Transverse colon (tissue), 4 donors: ENCODE measurements at regions not wholly inside any gene's neighbourhood (a gene's known extent, or its start where the extent isn't known, plus 50 kb on each side); places are given as distances from the start of the nearest gene placed in this dataset.

Experiments used
- DNase-seq: peaks from one replicate; pipeline ENCODE4 v3.0.0-alpha.2; 2019
- H3K27ac ChIP-seq, 4 donors: fragments of 200-600 bp; sonication (generic); 2 replicates each; pipeline ENCODE4 v1.5.1; 2016 to 2018; ENCODE audit warnings: inconsistent platforms in 4 of 4
- H3K27me3 ChIP-seq: fragments of 200-600 bp; sonication (generic); 2 replicates; pipeline ENCODE4 v1.5.1; 2017; ENCODE audit warnings: inconsistent platforms
- H3K36me3 ChIP-seq, 4 donors: fragments of 200-600 bp; sonication (generic); 2 replicates each; pipeline ENCODE4 v1.5.1; 2017 to 2019; ENCODE audit warnings: inconsistent platforms in 4 of 4
- H3K4me1 ChIP-seq, 4 donors: fragments of 200-600 bp; sonication (generic); 2 replicates each; pipeline ENCODE4 v1.5.1; 2017 to 2020; ENCODE audit warnings: inconsistent platforms in 4 of 4
- H3K4me3 ChIP-seq, 4 donors: fragments of 200-600 bp; sonication (generic); 1 replicate in 1 of 4; 2 replicates in 3 of 4; pipeline versions ENCODE4 v1.5.1 to v1.6.1; 2017 to 2019; ENCODE audit warnings: inconsistent platforms in 4 of 4
- H3K9me3 ChIP-seq, 2 donors: fragments of 200-600 bp; sonication (generic); 2 replicates each; pipeline ENCODE4 v1.5.1; 2017 to 2019; ENCODE audit warnings: inconsistent platforms in 2 of 2
- EP300 ChIP-seq: sonication (generic); formaldehyde crosslinking; IDR thresholded peaks from one replicate; pipeline ENCODE4 v1.6.1; 2017; ENCODE audit warnings: antibody characterized with exemption, low read depth
- POLR2A ChIP-seq: fragments of 450-650 bp; IDR thresholded peaks from one replicate; pipeline ENCODE4 v1.6.1; 2016; ENCODE audit warnings: antibody characterized with exemption, mild to moderate bottlenecking, moderate library complexity
- POLR2AphosphoS5 ChIP-seq, 3 donors: sonication (generic); formaldehyde crosslinking; IDR thresholded peaks; one replicate each; pipeline ENCODE4 v1.6.1; 2016; ENCODE audit warnings: antibody characterized with exemption in 3 of 3
- WGBS, 2 donors: methylation state at CpG; one replicate each; pipeline ENCODE4 v1.1.5; 2018; ENCODE audit warnings: low coverage in 1 of 2; 5-methylcytosine and 5-hydroxymethylcytosine counted together
- in situ Hi-C, 4 donors: fragments of 200-750 bp; cut with MboI; loops; one replicate each; pipeline versions ENCODE4 v1.15.0 to v1.15.1; 2017; ENCODE audit warnings: low sequenced_read_pairs in 3 of 4, low pct_ligation_motif_present in 1 of 4, low pct_unique_long_range_greater_than_20kb in 1 of 4
- intact Hi-C: fragments of 100-400 bp; cut with DNase I; formaldehyde crosslinking; loops from one replicate; pipeline ENCODE4 v1.15.1; 2023; ENCODE audit warnings: low total_unique reads
- TF ChIP-seq, protein P1 (sequence below), 5 experiments: fragments of 200-600 bp in 3 of 5; fragments of 450-650 bp in 2 of 5; sonication (generic) in 3 of 5; IDR thresholded peaks; 1 replicate in 2 of 5; 2 replicates in 3 of 5; pipeline ENCODE4 v1.5.1; 2016 to 2017; ENCODE audit warnings: antibody characterized with exemption in 5 of 5, inconsistent platforms in 3 of 5, mild to moderate bottlenecking in 2 of 5, moderate library complexity in 1 of 5

DNA sequence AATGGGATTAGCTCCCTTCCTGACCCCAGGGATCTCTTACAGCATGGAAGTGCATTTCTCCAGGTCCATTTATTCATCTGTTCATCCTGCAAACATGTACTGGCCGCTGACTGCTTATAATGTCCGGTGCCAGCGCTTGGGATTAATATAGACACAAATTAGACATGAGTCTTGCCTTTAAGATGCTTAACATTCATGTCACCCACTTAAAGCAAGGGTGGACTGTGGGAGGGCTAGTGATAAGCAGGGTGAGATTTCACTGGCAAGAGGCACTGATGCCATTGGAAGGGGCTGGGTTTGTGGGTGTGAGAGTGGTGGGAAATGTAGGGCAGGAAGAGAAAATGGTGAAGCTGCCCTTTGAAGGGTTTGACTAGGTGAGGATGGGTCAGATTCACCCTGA is 92.2 kb upstream of the MPHOSPH6 start:
- intact Hi-C loops: no loop called here
- H3K27me3 ChIP-seq: peaks cover 8% of the 10 kb centered on the region

DNA sequence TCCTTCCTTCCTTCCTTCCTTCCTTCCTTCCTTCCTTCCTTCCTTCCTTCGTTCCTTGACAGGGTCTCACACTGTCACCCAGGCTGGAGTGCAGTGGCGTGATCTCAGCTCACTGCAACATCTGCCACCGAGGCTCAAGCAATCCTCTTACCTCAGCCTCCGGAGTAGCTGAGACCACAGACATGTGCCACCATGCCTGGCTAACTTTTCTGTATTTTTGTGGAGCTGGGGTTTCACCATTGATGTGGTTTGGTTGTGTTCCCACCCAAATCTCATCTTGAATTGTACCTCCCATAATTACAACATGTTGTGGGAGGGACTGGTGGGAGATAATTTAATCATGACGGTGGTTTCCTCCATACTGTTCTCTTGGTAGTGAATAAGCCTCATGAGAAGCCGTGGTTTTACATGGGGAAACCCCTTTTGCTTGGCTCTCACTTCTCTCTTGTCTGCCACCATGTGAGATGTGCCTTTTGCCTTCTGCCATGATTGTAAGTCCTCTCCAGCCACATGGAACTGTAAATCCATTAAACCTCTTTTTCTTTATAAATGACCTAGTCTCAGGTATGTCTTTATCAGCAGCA is 90.3 kb upstream of the MPHOSPH6 start:
- in situ Hi-C loops (loop anchor here in 3 of 4 donors (10.0 to 25.0 kb wide), 4 partner anchors 324 to 954 kb away; no protein-coding TSS in a partner anchor), intact Hi-C loops (no loop called here)

More for the DNA sequence above, 92.2 kb upstream of the MPHOSPH6 start:
- no peaks in the 10 kb centered on the region for H3K4me1 ChIP-seq
- H3K36me3 ChIP-seq: no peaks in the 10 kb centered on the region
- no peak for DNase-seq
- in situ Hi-C loops: loop anchor here in 3 of 4 donors (10.0 to 25.0 kb wide), 4 partner anchors 323 to 953 kb away; no protein-coding TSS in a partner anchor
- TF ChIP-seq POLR2A: no peak
- no peak for TF ChIP-seq POLR2AphosphoS5 (IDR thresholded peaks at IDR 0.05)
- TF ChIP-seq EP300: no peak
- TF ChIP-seq, protein P1, sequence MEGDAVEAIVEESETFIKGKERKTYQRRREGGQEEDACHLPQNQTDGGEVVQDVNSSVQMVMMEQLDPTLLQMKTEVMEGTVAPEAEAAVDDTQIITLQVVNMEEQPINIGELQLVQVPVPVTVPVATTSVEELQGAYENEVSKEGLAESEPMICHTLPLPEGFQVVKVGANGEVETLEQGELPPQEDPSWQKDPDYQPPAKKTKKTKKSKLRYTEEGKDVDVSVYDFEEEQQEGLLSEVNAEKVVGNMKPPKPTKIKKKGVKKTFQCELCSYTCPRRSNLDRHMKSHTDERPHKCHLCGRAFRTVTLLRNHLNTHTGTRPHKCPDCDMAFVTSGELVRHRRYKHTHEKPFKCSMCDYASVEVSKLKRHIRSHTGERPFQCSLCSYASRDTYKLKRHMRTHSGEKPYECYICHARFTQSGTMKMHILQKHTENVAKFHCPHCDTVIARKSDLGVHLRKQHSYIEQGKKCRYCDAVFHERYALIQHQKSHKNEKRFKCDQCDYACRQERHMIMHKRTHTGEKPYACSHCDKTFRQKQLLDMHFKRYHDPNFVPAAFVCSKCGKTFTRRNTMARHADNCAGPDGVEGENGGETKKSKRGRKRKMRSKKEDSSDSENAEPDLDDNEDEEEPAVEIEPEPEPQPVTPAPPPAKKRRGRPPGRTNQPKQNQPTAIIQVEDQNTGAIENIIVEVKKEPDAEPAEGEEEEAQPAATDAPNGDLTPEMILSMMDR (IDR thresholded peaks at IDR 0.05): no peak
- WGBS, 2 donors: 79% methylated on average over 3 of the region's 3 CpGs; no CpG with 5 or more reads in 1 of the 2 donors
- no peak overlapping the region for H3K27ac ChIP-seq
- no peak overlapping the region for H3K4me3 ChIP-seq
- no peaks in the 10 kb centered on the region for H3K9me3 ChIP-seq

DNA sequence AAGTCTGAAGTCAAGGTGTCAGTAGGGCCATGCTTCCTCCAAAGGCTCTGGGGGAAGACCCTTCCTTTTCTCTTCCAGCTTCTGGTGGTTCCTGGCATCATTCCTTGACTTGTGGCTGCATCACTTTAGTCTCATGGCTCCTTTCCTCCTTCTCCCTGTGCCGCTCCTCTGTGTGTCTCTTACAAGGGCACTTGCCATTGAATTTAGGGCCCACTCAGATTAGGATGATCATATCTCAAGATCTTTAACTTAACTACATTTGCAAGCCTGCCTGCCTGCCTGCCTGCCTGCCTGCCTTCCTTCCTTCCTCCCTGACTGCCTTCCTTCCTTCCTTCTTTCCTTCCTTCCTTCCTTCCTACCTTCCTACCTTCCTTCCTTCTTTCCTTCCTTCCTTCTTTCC is 89.7 kb upstream of the MPHOSPH6 start:
- Histone ChIP-seq H3K4me3 (no peak overlapping the region), H3K27me3 (peaks cover 8% of the 10 kb centered on the region), H3K4me1 (no peaks in the 10 kb centered on the region), H3K36me3 (no peaks in the 10 kb centered on the region), H3K27ac (no peak overlapping the region), H3K9me3 (no peaks in the 10 kb centered on the region)
- no peak for TF ChIP-seq EP300
- TF ChIP-seq, protein P1 (IDR thresholded peaks at IDR 0.05): no peak
- no peak for DNase-seq
- in situ Hi-C loops (loop anchor here in 3 of 4 donors (10.0 to 25.0 kb wide), 4 partner anchors 325 to 955 kb away; no protein-coding TSS in a partner anchor), intact Hi-C loops (no loop called here)
- WGBS, 2 donors: 88 to 100% methylated on average over 1 of the region's 1 CpG

More for the DNA sequence above, 90.3 kb upstream of the MPHOSPH6 start:
- Histone ChIP-seq H3K27ac (no peak overlapping the region), H3K27me3 (peaks cover 8% of the 10 kb centered on the region), H3K4me1 (no peaks in the 10 kb centered on the region), H3K36me3 (no peaks in the 10 kb centered on the region), H3K9me3 (no peaks in the 10 kb centered on the region), H3K4me3 (no peak overlapping the region)
- TF ChIP-seq, protein P1 (IDR thresholded peaks at IDR 0.05): no peak
- TF ChIP-seq EP300: no peak
- 60 to 72% methylated on average over 1 to 6 of the region's 6 CpGs for WGBS, 2 donors
- DNase-seq: no peak

DNA sequence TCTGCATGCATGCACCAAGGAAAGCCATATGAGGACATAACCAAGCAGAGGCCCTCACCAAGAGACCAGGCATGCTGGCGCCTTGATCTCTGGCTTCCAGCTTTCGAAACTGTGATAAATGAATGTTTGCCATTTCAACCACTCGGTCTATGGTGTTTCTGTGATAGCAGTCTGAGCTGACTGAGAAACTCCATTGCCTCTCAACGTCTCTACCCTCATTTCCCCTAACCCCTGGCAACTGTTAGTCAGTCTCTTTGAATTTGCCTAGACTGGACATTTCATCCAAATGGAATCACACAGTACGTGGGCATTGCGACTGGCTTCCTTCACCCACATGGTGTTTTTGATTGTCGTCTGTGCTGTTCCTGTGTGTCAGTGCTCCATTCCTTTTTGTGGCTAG is 88.0 kb upstream of the MPHOSPH6 start:
- no peaks in the 10 kb centered on the region for H3K36me3 ChIP-seq
- no peaks in the 10 kb centered on the region for H3K4me1 ChIP-seq
- no peaks in the 10 kb centered on the region for H3K27me3 ChIP-seq
- in situ Hi-C loops: loop anchor here in 2 of 4 donors (25.0 kb wide), 2 partner anchors 329 to 954 kb away; no protein-coding TSS in a partner anchor
- no peak for DNase-seq
- no peak overlapping the region for H3K4me3 ChIP-seq
- H3K9me3 ChIP-seq: no peaks in the 10 kb centered on the region
- no peak overlapping the region for H3K27ac ChIP-seq
- WGBS, 2 donors: 87 to 89% methylated on average over 7 of the region's 7 CpGs
- intact Hi-C loops: no loop called here
- TF ChIP-seq, protein P1 (IDR thresholded peaks at IDR 0.05): no peak
- TF ChIP-seq EP300: no peak
- no peak for TF ChIP-seq POLR2A
- no peak for TF ChIP-seq POLR2AphosphoS5 (IDR thresholded peaks at IDR 0.05)
